HepG2 (cell line): ENCODE measurements at regions not wholly inside any gene's neighbourhood (a gene's known extent, or its start where the extent isn't known, plus 50 kb on each side); places are given as distances from the start of the nearest gene placed in this dataset.

ENCODE experiments used
- ATAC-seq: fragments of 200-7000 bp; cut with Tn5 transposase; 3 replicates; pipeline ENCODE4 v1.9.1; 2020; ENCODE audit warnings: mild to moderate bottlenecking, moderate library complexity
- BruUV-seq: library from RNA; stranded (reverse); fragments of 400-500 nt; replicated peaks from 2 replicates; lab custom pipeline; 2021; lab: Mats Ljungman, UMichigan
- CTCF ChIA-PET: fragments of 300-600 bp; formaldehyde crosslinking; extraction: SDS; loops from one replicate; lab custom pipeline; 2021; ENCODE audit warnings: low total read pairs, inconsistent platforms, low intra/inter-chr PET ratio; lab: Yijun Ruan, JAX
- POLR2A ChIA-PET: fragments of 350-600 bp; sonication (Branson Sonifier 250); formaldehyde crosslinking; loops from one replicate; lab custom pipeline; 2020; ENCODE audit warnings: antibody characterized with exemption, inconsistent platforms; lab: Yijun Ruan, JAX
- DNase-seq: peaks from one replicate; pipeline ENCODE4 v3.0.0-alpha.2; 2015; ENCODE audit warnings: low spot score
- FAIRE-seq: peaks from 3 replicates; lab custom pipeline; 2011; peaks lifted over from hg19 to GRCh38; lab: Jason Lieb, UNC
- H2AFZ ChIP-seq: one replicate; pipeline ENCODE4 v1.6.1; 2011; ENCODE audit warnings: low read length, inconsistent platforms
- H3K27ac ChIP-seq: fragments of 300-600 bp; 3 replicates; pipeline ENCODE4 v1.8.0; 2011; ENCODE audit warnings: mixed run types, mild to moderate bottlenecking, mixed read lengths, low read length, inconsistent platforms; ENCODE audit not compliant: insufficient read depth; ENCODE audit errors: extremely low read length
- H3K27me3 ChIP-seq, 2 experiments: fragments of 200-600 bp in 1 of 2; 2 replicates in 1 of 2; 3 replicates in 1 of 2; pipeline versions ENCODE4 v1.6.0 to v1.8.0; 2011; ENCODE audit warnings: low read length in 2 of 2, mild to moderate bottlenecking in 2 of 2, moderate library complexity in 2 of 2, inconsistent platforms in 1 of 2; ENCODE audit not compliant: insufficient read depth in 2 of 2, control insufficient read depth in 1 of 2
- H3K36me3 ChIP-seq, 2 experiments: fragments of 200-600 bp in 1 of 2; replicated peaks in 1 of 2; 2 replicates in 1 of 2; 3 replicates in 1 of 2; pipeline versions ENCODE4 v1.5.1 to v1.8.0; 2011; ENCODE audit warnings: low read length in 2 of 2, inconsistent platforms in 1 of 2; ENCODE audit not compliant: insufficient read depth in 2 of 2, control insufficient read depth in 1 of 2
- H3K4me1 ChIP-seq: 2 replicates; pipeline ENCODE4 v1.5.1; 2012; ENCODE audit warnings: low read length, inconsistent platforms; ENCODE audit not compliant: insufficient read depth
- H3K4me2 ChIP-seq: 2 replicates; pipeline ENCODE4 v1.6.0; 2011; ENCODE audit warnings: low read depth, low read length, inconsistent platforms
- H3K4me3 ChIP-seq, 3 experiments: fragments of 200-600 bp in 1 of 3; sonication (generic), shearing (Covaris generic) in 1 of 3; replicated peaks in 1 of 3; 2 replicates each; pipeline ENCODE4 v1.5.1; 2011 to 2016; ENCODE audit warnings: low read length in 3 of 3, inconsistent platforms in 2 of 3, low read depth in 2 of 3, mild to moderate bottlenecking in 2 of 3, control low read depth in 1 of 3, mixed read lengths in 1 of 3; ENCODE audit not compliant: insufficient read depth in 1 of 3
- H3K79me2 ChIP-seq: one replicate; pipeline ENCODE4 v1.6.1; 2011; ENCODE audit warnings: low read length, inconsistent platforms; ENCODE audit not compliant: insufficient read depth
- H3K9ac ChIP-seq: 2 replicates; pipeline ENCODE4 v1.6.0; 2011; ENCODE audit warnings: mild to moderate bottlenecking, low read depth, low read length, inconsistent platforms; ENCODE audit not compliant: insufficient read depth
- H3K9me3 ChIP-seq: 2 replicates; pipeline ENCODE4 v1.5.1; 2012; ENCODE audit warnings: mild to moderate bottlenecking, low read length
- H4K20me1 ChIP-seq: 2 replicates; pipeline ENCODE4 v1.6.0; 2011; ENCODE audit warnings: inconsistent platforms, mild to moderate bottlenecking, low read length, moderate library complexity; ENCODE audit not compliant: insufficient read depth
- CBX5 ChIP-seq: sonication (generic); formaldehyde crosslinking; IDR thresholded peaks from 2 replicates; pipeline ENCODE4 v1.4.0; 2020; ENCODE audit warnings: missing genetic modification reagents, borderline replicate concordance
- KMT2A ChIP-seq: sonication (generic); formaldehyde crosslinking; IDR thresholded peaks from 2 replicates; pipeline ENCODE4 v1.4.0; 2020; ENCODE audit warnings: missing genetic modification reagents
- MTA1 ChIP-seq: sonication (generic); formaldehyde crosslinking; IDR thresholded peaks from 2 replicates; pipeline ENCODE4 v1.4.0; 2020; ENCODE audit warnings: missing genetic modification reagents, mild to moderate bottlenecking, borderline replicate concordance
- U2AF1 ChIP-seq: fragments of 200-400 bp; formaldehyde crosslinking; optimal IDR thresholded peaks from 2 replicates; pipeline ENCODE3; 2017; ENCODE audit warnings: mild to moderate bottlenecking, low read depth, low read length
- ZMYM2 ChIP-seq: sonication (generic); formaldehyde crosslinking; IDR thresholded peaks from 2 replicates; pipeline ENCODE4 v1.8.0; 2022; ENCODE audit warnings: mild to moderate bottlenecking, missing genetic modification reagents
- ZNF224 ChIP-seq: sonication (generic); formaldehyde crosslinking; IDR thresholded peaks from 2 replicates; pipeline ENCODE4 v1.5.0; 2020; ENCODE audit warnings: mild to moderate bottlenecking, missing genetic modification reagents
- WGBS: methylation state at CpG from one replicate; pipeline ENCODE4 v1.1.6; 2017; ENCODE audit warnings: low lambda C conversion rate; 5-methylcytosine and 5-hydroxymethylcytosine counted together
- in situ Hi-C: cut with HindIII; loops from 2 replicates; pipeline ENCODE4 v1.10.0; 2017; ENCODE audit warnings: low pct_unique_long_range_greater_than_20kb; ENCODE audit not compliant: extremely low pct_ligation_motif_present
- intact Hi-C: fragments of 100-400 bp; cut with micrococcal nuclease; formaldehyde crosslinking; loops from one replicate; pipeline ENCODE4 v1.10.0; 2022; ENCODE audit not compliant: unreplicated experiment
- TF ChIP-seq, protein P1 (sequence below): sonication (generic); formaldehyde crosslinking; IDR thresholded peaks from 2 replicates; pipeline ENCODE4 v1.5.0; 2020; ENCODE audit warnings: mild to moderate bottlenecking, missing genetic modification reagents, borderline replicate concordance
- TF ChIP-seq, protein P2 (sequence below): sonication (generic); formaldehyde crosslinking; IDR thresholded peaks from 2 replicates; pipeline ENCODE4 v1.8.0; 2022; ENCODE audit warnings: missing genetic modification reagents, mild to moderate bottlenecking, moderate library complexity, borderline replicate concordance
- TF ChIP-seq, protein P3 (sequence below): sonication (generic); formaldehyde crosslinking; IDR thresholded peaks from 2 replicates; pipeline ENCODE4 v1.8.0; 2022; ENCODE audit warnings: missing genetic modification reagents, mild to moderate bottlenecking, inconsistent platforms, borderline replicate concordance
- TF ChIP-seq, protein P4 (sequence below): sonication (generic); formaldehyde crosslinking; IDR thresholded peaks from 2 replicates; pipeline ENCODE4 v1.5.1; 2020; ENCODE audit warnings: missing genetic modification reagents, mild to moderate bottlenecking, borderline replicate concordance

DNA sequence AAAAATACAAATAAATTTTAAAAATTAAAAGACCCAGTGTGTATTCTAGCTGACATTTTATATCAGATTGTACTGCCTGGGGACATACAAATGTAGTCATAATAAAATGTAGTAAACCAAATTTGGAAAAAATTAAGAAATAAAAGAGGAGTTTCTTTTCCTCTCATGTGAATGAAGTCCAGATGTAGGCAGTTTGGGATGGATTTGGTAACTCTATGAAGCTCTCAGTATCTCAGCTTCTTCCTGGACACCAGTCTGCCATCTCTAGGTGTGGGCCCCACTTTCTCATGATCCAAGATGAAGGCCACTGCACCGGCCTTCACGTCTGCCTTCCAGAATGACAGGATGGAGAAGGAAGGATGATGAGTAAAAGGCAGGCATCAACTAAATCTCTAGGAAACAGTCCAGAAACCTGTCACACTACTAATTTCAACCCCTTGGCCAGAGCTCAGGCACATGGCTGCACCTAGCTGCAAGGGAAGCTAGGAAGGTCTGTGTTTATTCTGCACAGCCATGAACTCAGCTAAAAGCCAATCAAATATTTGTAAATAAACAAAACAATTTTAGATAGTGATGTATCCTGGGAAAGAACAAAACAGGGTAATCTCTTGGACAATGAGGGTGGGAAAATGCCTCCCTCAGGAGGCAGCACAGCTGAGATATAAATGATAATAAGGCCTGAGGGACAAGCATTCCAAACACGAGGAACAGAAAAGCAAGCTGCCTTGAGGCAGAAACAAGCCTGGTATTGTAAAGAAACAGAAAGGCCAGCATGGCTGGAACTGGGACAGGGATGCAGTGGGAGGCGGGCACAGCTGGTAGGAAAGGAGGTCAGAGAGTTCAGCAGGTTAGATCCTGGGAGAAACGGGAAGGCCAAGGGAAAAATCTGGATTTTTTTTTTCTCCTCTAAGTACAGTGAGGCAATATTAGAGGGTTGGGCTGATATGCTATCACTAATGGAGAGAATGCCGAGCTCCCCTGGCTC, 88.5 kb upstream of the PTPN1 start (continued):
- TF ChIP-seq, protein P1, sequence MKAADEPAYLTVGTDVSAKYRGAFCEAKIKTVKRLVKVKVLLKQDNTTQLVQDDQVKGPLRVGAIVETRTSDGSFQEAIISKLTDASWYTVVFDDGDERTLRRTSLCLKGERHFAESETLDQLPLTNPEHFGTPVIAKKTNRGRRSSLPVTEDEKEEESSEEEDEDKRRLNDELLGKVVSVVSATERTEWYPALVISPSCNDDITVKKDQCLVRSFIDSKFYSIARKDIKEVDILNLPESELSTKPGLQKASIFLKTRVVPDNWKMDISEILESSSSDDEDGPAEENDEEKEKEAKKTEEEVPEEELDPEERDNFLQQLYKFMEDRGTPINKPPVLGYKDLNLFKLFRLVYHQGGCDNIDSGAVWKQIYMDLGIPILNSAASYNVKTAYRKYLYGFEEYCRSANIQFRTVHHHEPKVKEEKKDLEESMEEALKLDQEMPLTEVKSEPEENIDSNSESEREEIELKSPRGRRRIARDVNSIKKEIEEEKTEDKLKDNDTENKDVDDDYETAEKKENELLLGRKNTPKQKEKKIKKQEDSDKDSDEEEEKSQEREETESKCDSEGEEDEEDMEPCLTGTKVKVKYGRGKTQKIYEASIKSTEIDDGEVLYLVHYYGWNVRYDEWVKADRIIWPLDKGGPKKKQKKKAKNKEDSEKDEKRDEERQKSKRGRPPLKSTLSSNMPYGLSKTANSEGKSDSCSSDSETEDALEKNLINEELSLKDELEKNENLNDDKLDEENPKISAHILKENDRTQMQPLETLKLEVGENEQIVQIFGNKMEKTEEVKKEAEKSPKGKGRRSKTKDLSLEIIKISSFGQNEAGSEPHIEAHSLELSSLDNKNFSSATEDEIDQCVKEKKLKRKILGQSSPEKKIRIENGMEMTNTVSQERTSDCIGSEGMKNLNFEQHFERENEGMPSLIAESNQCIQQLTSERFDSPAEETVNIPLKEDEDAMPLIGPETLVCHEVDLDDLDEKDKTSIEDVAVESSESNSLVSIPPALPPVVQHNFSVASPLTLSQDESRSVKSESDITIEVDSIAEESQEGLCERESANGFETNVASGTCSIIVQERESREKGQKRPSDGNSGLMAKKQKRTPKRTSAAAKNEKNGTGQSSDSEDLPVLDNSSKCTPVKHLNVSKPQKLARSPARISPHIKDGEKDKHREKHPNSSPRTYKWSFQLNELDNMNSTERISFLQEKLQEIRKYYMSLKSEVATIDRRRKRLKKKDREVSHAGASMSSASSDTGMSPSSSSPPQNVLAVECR, result no peak

- intact Hi-C loops (no loop called here), in situ Hi-C loops (no loop called here)
- Histone ChIP-seq H3K4me3 (peak overlapping the region in 1 of 3 experiments; percentile 57; a peak in 2 of 6 replicates), H3K27me3 (no peaks in the 10 kb centered on the region), H3K9me3 (no peaks in the 10 kb centered on the region), H3K9ac (peak overlapping the region; percentile 43; the same call in 1 of the 2 replicates), H3K4me1 (peaks cover 87% of the 10 kb centered on the region), H3K79me2 (no peaks in the 10 kb centered on the region), H3K36me3 (no peaks in the 10 kb centered on the region), H3K27ac (peak overlapping the region; percentile 43), H2AFZ (no peak overlapping the region), H4K20me1 (no peaks in the 10 kb centered on the region), H3K4me2 (peak overlapping the region; percentile 74)
- CTCF ChIA-PET, result interaction anchor here (0.6 to 0.9 kb wide), 2 partner anchors 16 to 34 kb away, joined by 3 read pairs; no protein-coding TSS in a partner anchor
- no TSS peak for BruUV-seq
- ATAC-seq, result no peak
- no peak for FAIRE-seq
- DNase-seq, result no peak
- WGBS, result 54% methylated on average over 6 of the region's 6 CpGs
- POLR2A ChIA-PET, result interaction anchor here (0.5 to 7.8 kb wide), 16 partner anchors 8 to 481 kb away, joined by 3 to 79 read pairs (median 6); partner anchors contain the start of gene CEBPB
- no peak for TF ChIP-seq U2AF1
- TF ChIP-seq, protein P2, sequence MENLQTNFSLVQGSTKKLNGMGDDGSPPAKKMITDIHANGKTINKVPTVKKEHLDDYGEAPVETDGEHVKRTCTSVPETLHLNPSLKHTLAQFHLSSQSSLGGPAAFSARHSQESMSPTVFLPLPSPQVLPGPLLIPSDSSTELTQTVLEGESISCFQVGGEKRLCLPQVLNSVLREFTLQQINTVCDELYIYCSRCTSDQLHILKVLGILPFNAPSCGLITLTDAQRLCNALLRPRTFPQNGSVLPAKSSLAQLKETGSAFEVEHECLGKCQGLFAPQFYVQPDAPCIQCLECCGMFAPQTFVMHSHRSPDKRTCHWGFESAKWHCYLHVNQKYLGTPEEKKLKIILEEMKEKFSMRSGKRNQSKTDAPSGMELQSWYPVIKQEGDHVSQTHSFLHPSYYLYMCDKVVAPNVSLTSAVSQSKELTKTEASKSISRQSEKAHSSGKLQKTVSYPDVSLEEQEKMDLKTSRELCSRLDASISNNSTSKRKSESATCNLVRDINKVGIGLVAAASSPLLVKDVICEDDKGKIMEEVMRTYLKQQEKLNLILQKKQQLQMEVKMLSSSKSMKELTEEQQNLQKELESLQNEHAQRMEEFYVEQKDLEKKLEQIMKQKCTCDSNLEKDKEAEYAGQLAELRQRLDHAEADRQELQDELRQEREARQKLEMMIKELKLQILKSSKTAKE, result no peak
- no peak for TF ChIP-seq CBX5 (CRISPR knock-in tag)
- TF ChIP-seq KMT2A (CRISPR knock-in tag), result no peak
- TF ChIP-seq, protein P3, sequence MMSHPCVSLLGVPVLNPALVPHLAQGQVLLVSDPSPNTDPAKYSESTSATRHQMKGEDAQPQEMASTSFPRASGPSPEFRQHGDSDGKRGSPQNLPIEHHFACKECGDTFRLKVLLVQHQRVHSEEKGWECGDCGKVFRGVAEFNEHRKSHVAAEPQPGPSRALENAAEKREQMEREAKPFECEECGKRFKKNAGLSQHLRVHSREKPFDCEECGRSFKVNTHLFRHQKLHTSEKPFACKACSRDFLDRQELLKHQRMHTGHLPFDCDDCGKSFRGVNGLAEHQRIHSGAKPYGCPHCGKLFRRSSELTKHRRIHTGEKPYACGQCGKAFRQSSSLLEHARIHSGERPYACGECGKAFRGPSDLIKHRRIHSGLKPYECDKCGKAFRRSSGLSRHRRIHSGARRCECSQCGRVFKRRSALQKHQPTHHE (CRISPR knock-in tag), result no peak
- TF ChIP-seq ZNF224 (CRISPR knock-in tag), result 0 out of 2 replicates have a peak, but pooled peaks have one; percentile 13
- TF ChIP-seq ZMYM2 (CRISPR knock-in tag), result peak; percentile 51; the same call in 1 of the 2 replicates
- TF ChIP-seq, protein P4, sequence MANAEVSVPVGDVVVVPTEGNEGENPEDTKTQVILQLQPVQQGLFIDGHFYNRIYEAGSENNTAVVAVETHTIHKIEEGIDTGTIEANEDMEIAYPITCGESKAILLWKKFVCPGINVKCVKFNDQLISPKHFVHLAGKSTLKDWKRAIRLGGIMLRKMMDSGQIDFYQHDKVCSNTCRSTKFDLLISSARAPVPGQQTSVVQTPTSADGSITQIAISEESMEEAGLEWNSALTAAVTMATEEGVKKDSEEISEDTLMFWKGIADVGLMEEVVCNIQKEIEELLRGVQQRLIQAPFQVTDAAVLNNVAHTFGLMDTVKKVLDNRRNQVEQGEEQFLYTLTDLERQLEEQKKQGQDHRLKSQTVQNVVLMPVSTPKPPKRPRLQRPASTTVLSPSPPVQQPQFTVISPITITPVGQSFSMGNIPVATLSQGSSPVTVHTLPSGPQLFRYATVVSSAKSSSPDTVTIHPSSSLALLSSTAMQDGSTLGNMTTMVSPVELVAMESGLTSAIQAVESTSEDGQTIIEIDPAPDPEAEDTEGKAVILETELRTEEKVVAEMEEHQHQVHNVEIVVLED (CRISPR knock-in tag), result peak; percentile 10
- TF ChIP-seq MTA1 (CRISPR knock-in tag), result no peak
Observed at GRCh38 chr20:50423758-50424157, 86.4 kb upstream of the PTPN1 start.
